Adrenal gland (tissue), 9 donors: ENCODE measurements at regions not wholly inside any gene's neighbourhood (a gene's known extent, or its start where the extent isn't known, plus 50 kb on each side); places are given as distances from the start of the nearest gene placed in this dataset.

Source experiments
- DNase-seq, 7 donors: peaks; one replicate each; pipeline ENCODE4 v3.0.0-alpha.2; 2019 to 2020
- H3K27ac ChIP-seq, 5 donors: fragments of 200-600 bp; sonication (generic) in 4 of 5; 1 replicate in 3 of 5; 2 replicates in 2 of 5; pipeline versions ENCODE4 v1.5.1 to v1.8.0; 2016 to 2020; ENCODE audit warnings: mild to moderate bottlenecking in 1 of 5
- H3K27me3 ChIP-seq: fragments of 200-600 bp; 2 replicates; pipeline ENCODE4 v1.8.0; 2021
- H3K36me3 ChIP-seq, 2 donors: fragments of 200-600 bp; replicated peaks in 1 of 2; 1 replicate in 1 of 2; 2 replicates in 1 of 2; pipeline versions ENCODE4 v1.5.1 to v1.8.0; 2018 to 2022
- H3K4me1 ChIP-seq, 2 donors: fragments of 200-600 bp; replicated peaks in 1 of 2; 1 replicate in 1 of 2; 2 replicates in 1 of 2; pipeline versions ENCODE4 v1.5.1 to v1.8.0; 2018 to 2021
- H3K4me3 ChIP-seq, 4 donors: fragments of 200-600 bp; sonication (generic) in 3 of 4; one replicate each; pipeline ENCODE4 v1.5.1; 2016 to 2018
- H3K9me3 ChIP-seq, 3 donors: fragments of 200-600 bp; sonication (generic) in 1 of 3; replicated peaks in 1 of 3; 1 replicate in 2 of 3; 2 replicates in 1 of 3; pipeline versions ENCODE4 v1.5.1 to v1.8.0; 2016 to 2021
- POLR2A ChIP-seq, 2 donors: fragments of 450-650 bp; IDR thresholded peaks; one replicate each; pipeline ENCODE4 v1.6.1; 2017; ENCODE audit warnings: antibody characterized with exemption in 2 of 2, mild to moderate bottlenecking in 2 of 2, moderate library complexity in 1 of 2
- WGBS, 4 donors: extraction: QIAGEN DNeasy Blood & Tissue Kit in 2 of 4; methylation state at CpG; one replicate each; pipeline versions ENCODE4 v1.1.5 to v1.1.7; 2013 to 2017; 5-methylcytosine and 5-hydroxymethylcytosine counted together
- intact Hi-C, 2 donors: fragments of 100-400 bp; cut with DNase I; formaldehyde crosslinking; loops; one replicate each; pipeline versions ENCODE4 v1.14.1 to v1.15.0; 2022 to 2023
- small RNA-seq, 2 donors: library from RNA; depleted of rRNA; stranded (forward); fragments of <200 nt; gene quantifications; one replicate each; pipeline ENCODE3, GENCODE V24; 2016
- TF ChIP-seq, protein P1 (sequence below), 6 experiments: fragments of 450-650 bp in 4 of 6; fragments of 200-600 bp in 2 of 6; sonication (generic) in 1 of 6; IDR thresholded peaks; 1 replicate in 5 of 6; 2 replicates in 1 of 6; pipeline versions ENCODE4 v1.5.1 to v1.8.0; 2016 to 2021; ENCODE audit warnings: antibody characterized with exemption in 6 of 6, mild to moderate bottlenecking in 2 of 6, moderate library complexity in 1 of 6
- donor health status: healthy with polysubstance abuse.
- donor health status: Bipolar disorder and iron deficiency.
- donor health status: DM: yes; HTN: yes; CAD: no.
- donor health status: DM: no; HTN: no; CAD: no.
- donor health status: DM: no; HTN: no; CAD: no.

DNA sequence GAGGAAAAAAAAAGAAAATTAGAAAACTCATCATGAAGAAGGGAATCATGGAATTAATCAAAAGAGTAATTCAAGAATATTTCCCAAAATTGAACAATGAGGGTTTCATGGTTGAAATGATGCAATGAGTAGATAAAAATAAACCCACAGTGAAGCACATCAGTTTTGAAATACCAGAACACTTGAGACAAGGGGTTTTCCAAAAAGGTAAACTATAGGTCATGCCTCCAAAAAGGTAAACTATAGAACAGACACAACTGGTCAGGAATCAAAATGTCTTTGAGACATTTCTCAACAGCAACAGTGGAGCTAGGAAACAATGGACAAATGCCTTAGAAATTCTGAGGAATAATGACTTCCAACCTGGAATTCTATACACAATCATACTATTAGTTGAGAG lies 60.2 kb upstream of the PCSK5 start:
- intact Hi-C loops: no loop called here
- Histone ChIP-seq H3K4me3 (no peak overlapping the region), H3K36me3 (no peaks in the 10 kb centered on the region), H3K4me1 (no peaks in the 10 kb centered on the region), H3K9me3 (no peaks in the 10 kb centered on the region), H3K27me3 (no peaks in the 10 kb centered on the region), H3K27ac (no peak overlapping the region)
- no peak for DNase-seq
- no peak for TF ChIP-seq POLR2A (IDR thresholded peaks at IDR 0.05)
- TF ChIP-seq, protein P1, sequence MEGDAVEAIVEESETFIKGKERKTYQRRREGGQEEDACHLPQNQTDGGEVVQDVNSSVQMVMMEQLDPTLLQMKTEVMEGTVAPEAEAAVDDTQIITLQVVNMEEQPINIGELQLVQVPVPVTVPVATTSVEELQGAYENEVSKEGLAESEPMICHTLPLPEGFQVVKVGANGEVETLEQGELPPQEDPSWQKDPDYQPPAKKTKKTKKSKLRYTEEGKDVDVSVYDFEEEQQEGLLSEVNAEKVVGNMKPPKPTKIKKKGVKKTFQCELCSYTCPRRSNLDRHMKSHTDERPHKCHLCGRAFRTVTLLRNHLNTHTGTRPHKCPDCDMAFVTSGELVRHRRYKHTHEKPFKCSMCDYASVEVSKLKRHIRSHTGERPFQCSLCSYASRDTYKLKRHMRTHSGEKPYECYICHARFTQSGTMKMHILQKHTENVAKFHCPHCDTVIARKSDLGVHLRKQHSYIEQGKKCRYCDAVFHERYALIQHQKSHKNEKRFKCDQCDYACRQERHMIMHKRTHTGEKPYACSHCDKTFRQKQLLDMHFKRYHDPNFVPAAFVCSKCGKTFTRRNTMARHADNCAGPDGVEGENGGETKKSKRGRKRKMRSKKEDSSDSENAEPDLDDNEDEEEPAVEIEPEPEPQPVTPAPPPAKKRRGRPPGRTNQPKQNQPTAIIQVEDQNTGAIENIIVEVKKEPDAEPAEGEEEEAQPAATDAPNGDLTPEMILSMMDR (IDR thresholded peaks at IDR 0.05): no peak

DNA sequence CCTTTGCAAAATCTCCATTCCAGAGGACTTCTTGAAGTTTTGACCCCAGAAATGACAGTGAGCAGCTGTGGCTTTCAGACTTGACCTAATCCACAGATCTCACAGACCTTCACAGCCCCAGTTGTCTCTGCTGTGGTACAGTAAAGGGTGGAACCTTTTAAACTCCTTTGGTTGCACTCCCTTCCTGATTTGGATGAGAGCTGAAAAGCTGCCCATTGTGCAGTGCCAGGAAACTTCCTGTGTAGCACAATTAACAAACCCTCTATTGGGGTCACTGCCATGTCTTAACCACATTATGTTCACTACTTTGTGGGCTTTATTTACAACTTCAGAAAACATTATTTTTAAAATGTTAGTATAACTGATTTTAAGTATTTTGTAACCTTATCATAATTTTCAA lies 56.7 kb upstream of the PCSK5 start:
- Histone ChIP-seq H3K27ac (no peak overlapping the region), H3K27me3 (no peaks in the 10 kb centered on the region), H3K4me3 (no peak overlapping the region), H3K36me3 (no peaks in the 10 kb centered on the region), H3K9me3 (no peaks in the 10 kb centered on the region), H3K4me1 (no peaks in the 10 kb centered on the region)
- TF ChIP-seq POLR2A (IDR thresholded peaks at IDR 0.05): no peak
- TF ChIP-seq, protein P1 (IDR thresholded peaks at IDR 0.05): no peak
- no peak for DNase-seq
- intact Hi-C loops: no loop called here

DNA sequence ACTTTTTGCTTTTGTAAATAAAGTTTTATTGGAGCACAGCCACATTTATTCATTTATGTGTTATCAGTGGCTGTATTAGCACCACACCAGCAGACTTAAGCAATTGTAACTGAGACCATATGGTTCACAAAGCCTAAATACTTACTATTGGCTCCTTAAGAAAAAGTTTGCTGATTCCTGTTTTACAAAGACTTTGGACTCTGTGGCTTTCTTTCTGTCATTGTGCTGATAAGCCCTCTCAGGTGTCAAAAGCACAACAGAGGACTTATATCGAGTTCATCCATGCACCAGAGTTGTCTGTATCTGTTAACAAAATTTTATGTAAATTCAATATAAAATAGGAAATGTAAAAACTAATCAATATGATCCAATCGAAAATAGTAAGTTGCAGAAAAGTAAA lies 55.6 kb upstream of the PCSK5 start:
- no peaks in the 10 kb centered on the region for H3K36me3 ChIP-seq
- no peak overlapping the region for H3K27ac ChIP-seq
- intact Hi-C loops: no loop called here
- no peaks in the 10 kb centered on the region for H3K27me3 ChIP-seq
- no peak for TF ChIP-seq POLR2A (IDR thresholded peaks at IDR 0.05)
- H3K9me3 ChIP-seq: no peaks in the 10 kb centered on the region
- no peaks in the 10 kb centered on the region for H3K4me1 ChIP-seq
- H3K4me3 ChIP-seq: no peak overlapping the region
- no peak for DNase-seq
- 69 to 79% (median 72%) methylated on average over 2 of the region's 2 CpGs for WGBS, 4 donors

Small RNAs in the stretch of these regions (small RNA-seq; reads per million reads assigned to genes)
- gene RNU6-1228P: 0 reads per million in 2 donors
